ENCODE measurements at regions not wholly inside any gene's neighbourhood (a gene's known extent, or its start where the extent isn't known, plus 50 kb on each side); places are given as distances from the start of the nearest gene placed in this dataset.

- DNase-seq, result no peak
Measured at GRCh38 chr12:87320724-87321123, 708.5 kb downstream of the C12orf50 start.

DNA sequence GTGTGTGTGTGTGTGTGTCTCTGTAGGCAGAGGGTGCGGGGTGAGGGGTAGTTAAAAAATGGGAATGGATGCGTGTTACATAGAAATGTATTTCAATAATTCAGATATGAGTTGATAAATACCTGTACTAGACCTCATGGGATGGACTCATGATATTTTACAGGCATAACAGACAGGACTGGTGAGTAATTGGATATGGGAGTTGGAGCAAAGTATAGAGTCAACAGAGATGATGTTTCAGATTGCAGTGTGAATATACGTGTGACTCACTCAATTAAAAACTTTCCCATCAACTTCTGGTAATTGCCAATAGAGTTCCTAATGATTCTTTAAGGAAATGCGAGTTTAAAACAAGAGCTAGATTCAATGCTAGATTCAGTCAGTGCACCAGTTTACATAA lies 711.9 kb downstream of the C12orf50 start:
- no peak for DNase-seq

GRCh38 chr12:87311206-87311605 lies 718.0 kb downstream of the C12orf50 start:
- DNase-seq, result no peak

DNA sequence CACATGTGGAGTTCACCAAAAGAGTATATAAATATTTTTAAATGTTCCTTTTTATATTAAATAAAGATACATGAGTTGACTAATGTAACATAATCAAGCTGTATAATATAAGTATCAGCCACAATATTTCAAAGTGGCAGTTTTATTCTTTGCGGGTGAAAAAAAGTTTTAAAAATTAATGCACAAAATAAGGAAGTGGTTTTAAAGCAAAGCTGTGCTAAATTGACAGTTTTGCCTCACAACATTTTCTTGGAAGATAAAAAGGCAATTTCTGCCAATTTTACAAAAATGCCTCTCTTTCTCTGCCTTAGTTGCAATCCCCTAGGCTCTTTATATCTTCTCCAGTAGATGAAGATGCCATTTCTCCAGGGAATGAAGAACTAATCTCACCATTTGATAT lies 719.1 kb downstream of the C12orf50 start:
- no peak for DNase-seq

- no peak for DNase-seq
Measured at GRCh38 chr12:87305481-87305880, 723.7 kb downstream of the C12orf50 start.

DNA sequence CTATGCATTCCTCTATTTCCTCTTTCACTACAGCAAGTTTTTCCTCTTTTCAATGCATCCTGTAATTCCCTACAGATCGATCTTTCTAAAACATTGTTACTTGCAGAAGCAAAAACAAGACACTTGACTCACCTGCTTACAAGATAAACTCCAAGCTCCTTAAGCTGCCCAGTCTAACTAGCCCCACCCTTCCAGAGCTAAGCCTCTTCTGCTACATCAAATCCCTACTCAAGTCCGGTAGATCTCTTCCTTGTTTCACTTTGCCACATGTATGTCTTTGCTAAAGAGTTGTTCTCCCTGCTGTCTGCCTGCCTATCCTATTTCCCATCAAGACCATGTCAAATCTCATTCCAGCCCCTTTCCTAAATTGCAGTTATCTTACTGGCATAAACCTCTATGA lies 724.8 kb downstream of the C12orf50 start:
- DNase-seq, result no peak

DNA sequence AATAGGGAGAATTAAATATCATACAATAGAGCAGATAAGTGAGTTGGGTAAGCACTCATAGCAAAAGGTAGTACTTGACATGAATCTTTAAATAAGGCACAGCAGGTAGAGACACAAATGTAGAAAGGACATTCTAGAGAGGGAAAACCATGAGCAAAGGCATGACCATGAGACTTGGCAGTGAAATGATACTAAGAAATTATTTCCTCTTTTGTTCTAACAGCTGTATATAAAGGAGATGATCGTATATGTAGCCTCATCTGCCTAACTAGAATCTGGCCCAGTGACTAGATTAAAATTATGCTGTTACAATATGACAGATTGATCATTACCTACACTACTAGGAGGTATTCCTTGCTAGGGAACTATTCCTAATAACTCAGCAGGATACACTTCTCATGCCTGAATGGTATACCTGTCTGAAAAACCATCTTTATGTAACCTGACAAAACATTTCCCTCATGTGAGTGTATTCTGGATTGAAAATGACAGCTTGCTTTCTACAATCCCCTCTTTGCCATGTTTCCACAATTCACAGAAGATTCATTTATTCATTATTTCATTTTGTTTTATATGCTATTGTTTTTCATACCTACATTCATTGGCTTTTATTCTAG lies 725.7 kb downstream of the C12orf50 start:
- no peak for DNase-seq

GRCh38 chr12:87302126-87302745 lies 727.0 kb downstream of the C12orf50 start:
- no peak for DNase-seq

GRCh38 chr12:87290505-87290904 lies 738.7 kb downstream of the C12orf50 start:
- DNase-seq, result no peak

- DNase-seq, result no peak
Measured at GRCh38 chr12:87283886-87284285, 745.3 kb downstream of the C12orf50 start.

GRCh38 chr12:87283111-87283510 lies 746.1 kb downstream of the C12orf50 start:
- no peak for DNase-seq

GRCh38 chr12:87280893-87281292 lies 748.3 kb downstream of the C12orf50 start:
- no peak for DNase-seq

- DNase-seq, result no peak
Measured at GRCh38 chr12:87280356-87280755, 748.8 kb downstream of the C12orf50 start.

GRCh38 chr12:87274594-87275245 lies 754.5 kb downstream of the C12orf50 start:
- DNase-seq, result no peak

GRCh38 chr12:87272851-87273250 lies 756.4 kb downstream of the C12orf50 start:
- DNase-seq, result no peak

GRCh38 chr12:87270919-87271318 lies 758.3 kb downstream of the C12orf50 start:
- DNase-seq, result no peak

- DNase-seq, result no peak
Measured at GRCh38 chr12:87266305-87266704, 762.9 kb downstream of the C12orf50 start.

DNA sequence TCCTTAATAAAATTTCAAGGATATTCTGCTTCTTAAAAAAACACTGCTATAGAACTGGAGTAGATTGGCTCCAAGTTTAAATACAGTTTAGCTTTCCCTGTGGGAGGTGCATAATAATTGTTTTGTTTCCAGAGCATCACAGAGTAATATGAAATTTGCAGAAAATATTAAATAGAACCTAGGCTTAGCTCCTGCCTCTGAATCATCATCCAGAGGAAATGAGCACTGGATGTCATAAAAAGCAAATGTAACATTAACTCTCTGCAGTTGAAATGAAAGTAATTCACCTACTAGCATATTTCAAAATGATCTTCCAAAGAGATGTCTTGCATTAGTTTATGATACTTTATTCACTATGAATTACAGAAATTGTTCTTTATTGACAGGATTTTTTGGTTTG lies 769.8 kb downstream of the C12orf50 start:
- no peak for DNase-seq

DNA sequence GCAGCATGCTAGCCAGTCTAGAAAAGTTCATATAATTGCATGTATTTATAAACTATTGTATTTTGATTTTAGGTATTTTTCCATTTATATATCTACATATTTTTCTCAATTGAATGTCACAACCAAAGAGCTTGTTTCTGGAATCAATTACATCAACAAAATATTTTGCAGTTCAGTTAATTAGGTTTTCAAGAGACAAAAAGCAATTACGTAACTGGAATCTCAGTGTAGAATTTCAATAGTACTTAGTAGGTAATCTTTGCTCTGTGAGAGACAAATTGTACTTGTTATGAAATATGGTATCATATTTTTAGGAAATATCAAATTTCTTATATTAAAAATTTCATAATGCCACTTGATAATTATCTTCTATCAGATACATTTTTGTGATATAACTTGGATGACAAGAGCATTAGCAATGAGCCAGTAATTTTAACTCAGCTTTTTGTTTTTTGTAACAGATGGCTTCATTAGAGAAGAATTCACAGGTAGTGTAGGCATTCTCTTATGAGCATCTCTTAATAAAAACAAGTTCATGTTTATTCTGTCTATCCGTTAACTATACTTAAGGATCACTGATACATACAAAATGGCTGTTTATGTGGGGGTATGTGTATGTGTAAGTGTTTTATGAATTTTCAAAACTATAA lies 774.7 kb downstream of the C12orf50 start:
- no peak for DNase-seq

- DNase-seq, result no peak
Measured at GRCh38 chr12:87253157-87253556, 776.0 kb downstream of the C12orf50 start.

- no peak for DNase-seq
Measured at GRCh38 chr12:87246726-87247125, 782.5 kb downstream of the C12orf50 start.

DNA sequence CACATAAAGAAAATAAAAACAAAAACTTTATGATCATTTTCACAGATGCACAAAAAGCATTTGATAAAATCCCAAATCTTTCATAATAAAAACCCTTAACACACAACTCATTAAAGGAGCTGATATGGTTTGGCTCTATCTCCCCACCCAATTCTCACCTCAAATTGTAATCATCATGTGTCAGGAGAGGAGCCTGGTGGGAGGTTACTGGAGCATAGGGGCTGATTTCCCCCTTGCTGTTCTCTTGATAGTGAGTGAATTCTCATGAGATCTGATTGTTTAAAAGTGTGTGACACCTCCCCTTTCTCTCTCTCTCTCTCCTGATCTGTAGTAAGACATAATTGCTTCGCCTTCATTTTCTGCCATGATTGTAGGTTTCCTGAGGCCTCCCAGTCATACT lies 790.7 kb downstream of the C12orf50 start:
- DNase-seq, result no peak

GRCh38 chr12:87234898-87235297 lies 794.3 kb downstream of the C12orf50 start:
- DNase-seq, result no peak

GRCh38 chr12:87233671-87234070 lies 795.5 kb downstream of the C12orf50 start:
- DNase-seq, result no peak
